Stimulated activated naive B cell treated with anti-CD40 and anti-IgM and Interleukin-4, amounts not matched to agents 10 μg/mL and 1 μg/mL and 100 μg/mL, for 72 hours (primary cell): ENCODE measurements at regions not wholly inside any gene's neighbourhood (a gene's known extent, or its start where the extent isn't known, plus 50 kb on each side); places are given as distances from the start of the nearest gene placed in this dataset.
A peak's percentile ranks its signal among the peaks of the same experiment; 100 is the strongest.
"Not testable (repeated sequence)": the region's sequence is repeated elsewhere in the genome, so short reads cannot be mapped to it uniquely, and the experiment has no call there.

Source experiments
- ATAC-seq, 2 donors: fragments of 150-1000 bp; cut with Tn5 transposase; replicated peaks; 2 replicates each; pipeline ENCODE4 v1.10.0; 2021; ENCODE audit warnings: moderate library complexity in 1 of 2
- DNase-seq: peaks from one replicate; pipeline ENCODE4 v3.0.0; 2021
- H3K27ac Mint-ChIP-seq: one replicate; pipeline ENCODE4 v1.8.0; 2022; ENCODE audit warnings: mild to moderate bottlenecking, mixed read lengths
- H3K27me3 Mint-ChIP-seq, 2 donors: one replicate each; pipeline ENCODE4 v1.8.0; 2022; ENCODE audit warnings: mixed read lengths in 2 of 2
- H3K36me3 Mint-ChIP-seq, 2 donors: one replicate each; pipeline ENCODE4 v1.8.0; 2022; ENCODE audit warnings: mixed read lengths in 2 of 2, mild to moderate bottlenecking in 1 of 2
- H3K4me1 Mint-ChIP-seq, 2 donors: one replicate each; pipeline ENCODE4 v1.8.0; 2022; ENCODE audit warnings: mixed read lengths in 2 of 2, mild to moderate bottlenecking in 1 of 2
- H3K4me3 Mint-ChIP-seq, 2 donors: one replicate each; pipeline ENCODE4 v1.8.0; 2022; ENCODE audit warnings: mild to moderate bottlenecking in 2 of 2, mixed read lengths in 2 of 2, moderate library complexity in 1 of 2
- H3K9me3 Mint-ChIP-seq, 2 donors: one replicate each; pipeline ENCODE4 v1.8.0; 2022; ENCODE audit warnings: mixed read lengths in 2 of 2, mild to moderate bottlenecking in 1 of 2

- H3K27ac Mint-ChIP-seq = peak overlapping the region; percentile 94
- DNase-seq, ATAC-seq, H3K9me3 Mint-ChIP-seq: not testable (repeated sequence)
- H3K4me1 Mint-ChIP-seq = peaks cover 51 to 58% of the 10 kb centered on the region in 2 donors
- peaks cover 0 to 11% of the 10 kb centered on the region in 2 donors for H3K27me3 Mint-ChIP-seq
- H3K36me3 Mint-ChIP-seq = peaks cover 59 to 61% of the 10 kb centered on the region in 2 donors
- H3K4me3 Mint-ChIP-seq = peak overlapping the region; percentile 83 to 89
Observed at GRCh38 chr14:105643406-105644052, 117.1 kb downstream of the TMEM121 start.

- Mint-ChIP-seq H3K27me3 (peaks cover 0 to 11% of the 10 kb centered on the region in 2 donors), H3K27ac (peak overlapping the region; percentile 94), H3K4me3 (peak overlapping the region; percentile 83 to 89), H3K4me1 (peaks cover 56 to 64% of the 10 kb centered on the region in 2 donors), H3K36me3 (peaks cover 64% of the 10 kb centered on the region in 2 donors)
- not testable (repeated sequence) for DNase-seq, ATAC-seq, H3K9me3 Mint-ChIP-seq
Observed at GRCh38 chr14:105644053-105644435, 117.7 kb downstream of the TMEM121 start.

GRCh38 chr14:105644457-105644856 lies 118.1 kb downstream of the TMEM121 start:
- ATAC-seq, H3K9me3 Mint-ChIP-seq, DNase-seq: not testable (repeated sequence)
- Mint-ChIP-seq H3K4me3 (peak overlapping the region; percentile 83 to 89), H3K4me1 (peaks cover 60 to 68% of the 10 kb centered on the region in 2 donors), H3K36me3 (peaks cover 68% of the 10 kb centered on the region in 2 donors), H3K27me3 (peaks cover 0 to 11% of the 10 kb centered on the region in 2 donors), H3K27ac (peak overlapping the region; percentile 91)

GRCh38 chr14:105644891-105645290 lies 118.5 kb downstream of the TMEM121 start:
- peaks cover 0 to 11% of the 10 kb centered on the region in 2 donors for H3K27me3 Mint-ChIP-seq
- H3K27ac Mint-ChIP-seq, ATAC-seq, H3K9me3 Mint-ChIP-seq, H3K4me3 Mint-ChIP-seq, DNase-seq: not testable (repeated sequence)
- peaks cover 62 to 69% of the 10 kb centered on the region in 2 donors for H3K4me1 Mint-ChIP-seq
- peaks cover 69 to 70% of the 10 kb centered on the region in 2 donors for H3K36me3 Mint-ChIP-seq

GRCh38 chr14:105645389-105645788 lies 119.0 kb downstream of the TMEM121 start:
- DNase-seq, H3K27ac Mint-ChIP-seq, H3K9me3 Mint-ChIP-seq, ATAC-seq: not testable (repeated sequence)
- Mint-ChIP-seq H3K4me3 (peak overlapping the region; percentile 48 to 97), H3K27me3 (peaks cover 0 to 11% of the 10 kb centered on the region in 2 donors), H3K36me3 (peaks cover 69 to 72% of the 10 kb centered on the region in 2 donors), H3K4me1 (peaks cover 63 to 69% of the 10 kb centered on the region in 2 donors)

GRCh38 chr14:105646175-105646574 lies 119.8 kb downstream of the TMEM121 start:
- peak overlapping the region; percentile 94 to 97 for H3K4me3 Mint-ChIP-seq
- ATAC-seq (no peak), DNase-seq (no peak)
- H3K27me3 Mint-ChIP-seq = peaks cover 0 to 11% of the 10 kb centered on the region in 2 donors
- H3K4me1 Mint-ChIP-seq = peaks cover 58 to 61% of the 10 kb centered on the region in 2 donors
- H3K9me3 Mint-ChIP-seq = peaks cover 8 to 9% of the 10 kb centered on the region in 2 donors
- peak overlapping the region; percentile 98 for H3K27ac Mint-ChIP-seq
- peaks cover 61 to 64% of the 10 kb centered on the region in 2 donors for H3K36me3 Mint-ChIP-seq

- not testable (repeated sequence) for ATAC-seq
Observed at GRCh38 chr14:105646711-105647281, 120.4 kb downstream of the TMEM121 start.

GRCh38 chr14:105647426-105647783 lies 121.0 kb downstream of the TMEM121 start:
- DNase-seq, ATAC-seq: not testable (repeated sequence)
- Mint-ChIP-seq H3K27ac (peak overlapping the region; percentile 98), H3K4me3 (peak overlapping the region; percentile 94 to 97), H3K4me1 (peaks cover 53 to 56% of the 10 kb centered on the region in 2 donors), H3K36me3 (peaks cover 54 to 55% of the 10 kb centered on the region in 2 donors), H3K27me3 (peaks cover 0 to 11% of the 10 kb centered on the region in 2 donors), H3K9me3 (peaks cover 8 to 12% of the 10 kb centered on the region in 2 donors)

More at GRCh38 chr14:105646711-105647281, 120.4 kb downstream of the TMEM121 start:
- Mint-ChIP-seq H3K9me3 (peaks cover 8 to 12% of the 10 kb centered on the region in 2 donors), H3K36me3 (peaks cover 58 to 59% of the 10 kb centered on the region in 2 donors), H3K27me3 (peaks cover 0 to 11% of the 10 kb centered on the region in 2 donors), H3K4me1 (peaks cover 56 to 59% of the 10 kb centered on the region in 2 donors), H3K27ac (peak overlapping the region; percentile 98), H3K4me3 (peak overlapping the region; percentile 94 to 97)
- DNase-seq = not testable (repeated sequence)

GRCh38 chr14:105647784-105648608 lies 121.6 kb downstream of the TMEM121 start:
- H3K36me3 Mint-ChIP-seq = peaks cover 53 to 55% of the 10 kb centered on the region in 2 donors
- peak overlapping the region; percentile 98 for H3K27ac Mint-ChIP-seq
- peaks cover 0 to 11% of the 10 kb centered on the region in 2 donors for H3K27me3 Mint-ChIP-seq
- H3K4me1 Mint-ChIP-seq = peaks cover 53 to 56% of the 10 kb centered on the region in 2 donors
- peaks cover 8 to 12% of the 10 kb centered on the region in 2 donors for H3K9me3 Mint-ChIP-seq
- DNase-seq (peak; percentile 91), ATAC-seq (peak; percentile 89 to 92)
- H3K4me3 Mint-ChIP-seq = peak overlapping the region; percentile 94 to 97

GRCh38 chr14:105648609-105649535 lies 122.5 kb downstream of the TMEM121 start:
- Mint-ChIP-seq H3K9me3 (peaks cover 8 to 12% of the 10 kb centered on the region in 2 donors), H3K4me1 (peaks cover 49 to 57% of the 10 kb centered on the region in 2 donors), H3K4me3 (peak overlapping the region; percentile 94 to 97), H3K27ac (peak overlapping the region; percentile 98), H3K27me3 (peaks cover 0 to 11% of the 10 kb centered on the region in 2 donors), H3K36me3 (peaks cover 46 to 50% of the 10 kb centered on the region in 2 donors)
- ATAC-seq = peak; percentile 5
- not testable (repeated sequence) for DNase-seq

GRCh38 chr14:105652317-105652716 lies 125.9 kb downstream of the TMEM121 start:
- not testable (repeated sequence) for H3K27ac Mint-ChIP-seq, H3K27me3 Mint-ChIP-seq, H3K4me3 Mint-ChIP-seq, ATAC-seq, DNase-seq
- Mint-ChIP-seq H3K36me3 (peaks cover 33 to 36% of the 10 kb centered on the region in 2 donors), H3K9me3 (peaks cover 16% of the 10 kb centered on the region in 2 donors), H3K4me1 (peaks cover 32 to 37% of the 10 kb centered on the region in 2 donors)

GRCh38 chr14:105653921-105654320 lies 127.5 kb downstream of the TMEM121 start:
- DNase-seq, H3K27ac Mint-ChIP-seq, H3K27me3 Mint-ChIP-seq, H3K4me3 Mint-ChIP-seq, ATAC-seq: not testable (repeated sequence)
- H3K4me1 Mint-ChIP-seq = peaks cover 16 to 23% of the 10 kb centered on the region in 2 donors
- H3K9me3 Mint-ChIP-seq = peaks cover 15% of the 10 kb centered on the region in 2 donors
- peaks cover 20 to 30% of the 10 kb centered on the region in 2 donors for H3K36me3 Mint-ChIP-seq

GRCh38 chr14:105659255-105659654 lies 132.9 kb downstream of the TMEM121 start:
- not testable (repeated sequence) for H3K27me3 Mint-ChIP-seq, ATAC-seq, DNase-seq, H3K27ac Mint-ChIP-seq, H3K4me3 Mint-ChIP-seq
- peaks cover 31 to 44% of the 10 kb centered on the region in 2 donors for H3K36me3 Mint-ChIP-seq
- H3K4me1 Mint-ChIP-seq = peaks cover 18 to 21% of the 10 kb centered on the region in 2 donors
- peaks cover 22 to 29% of the 10 kb centered on the region in 2 donors for H3K9me3 Mint-ChIP-seq
